Right kidney (tissue), 1 donor: ENCODE measurements at regions not wholly inside any gene's neighbourhood (a gene's known extent, or its start where the extent isn't known, plus 50 kb on each side); places are given as distances from the start of the nearest gene placed in this dataset.

Experiments used
- DNase-seq: peaks from one replicate; pipeline ENCODE4 v3.0.0-alpha.2; 2016

GRCh38 chr15:26374806-26375205, 398.1 kb downstream of the GABRB3 start:
- no peak for DNase-seq

GRCh38 chr15:26372706-26373105, 400.2 kb downstream of the GABRB3 start:
- no peak for DNase-seq

GRCh38 chr15:26365077-26365476, 407.8 kb downstream of the GABRB3 start:
- no peak for DNase-seq

- no peak for DNase-seq
Measured at GRCh38 chr15:26359855-26360254, 413.0 kb downstream of the GABRB3 start.

- DNase-seq, result no peak
Measured at GRCh38 chr15:26358708-26359107, 414.2 kb downstream of the GABRB3 start.

GRCh38 chr15:26357653-26358052, 415.2 kb downstream of the GABRB3 start:
- DNase-seq, result no peak

- no peak for DNase-seq
Measured at GRCh38 chr15:26355472-26356074, 417.3 kb downstream of the GABRB3 start.

- DNase-seq, result no peak
Measured at GRCh38 chr15:26352909-26353308, 420.0 kb downstream of the GABRB3 start.

- DNase-seq, result no peak
Measured at GRCh38 chr15:26352406-26352805, 420.5 kb downstream of the GABRB3 start.

- no peak for DNase-seq
Measured at GRCh38 chr15:26325495-26325894, 447.4 kb downstream of the GABRB3 start.

- no peak for DNase-seq
Measured at GRCh38 chr15:26323566-26323965, 449.3 kb downstream of the GABRB3 start.

- no peak for DNase-seq
Measured at GRCh38 chr15:26318689-26319088, 454.2 kb downstream of the GABRB3 start.

- DNase-seq, result no peak
Measured at GRCh38 chr15:26314577-26314976, 451.4 kb upstream of the ATP10A start.

- no peak for DNase-seq
Measured at GRCh38 chr15:26311710-26312236, 448.6 kb upstream of the ATP10A start.

GRCh38 chr15:26298659-26299170, 435.6 kb upstream of the ATP10A start:
- DNase-seq, result no peak

GRCh38 chr15:26298010-26298658, 435.0 kb upstream of the ATP10A start:
- no peak for DNase-seq

GRCh38 chr15:26295336-26296085, 432.4 kb upstream of the ATP10A start:
- no peak for DNase-seq

GRCh38 chr15:26294059-26294689, 431.0 kb upstream of the ATP10A start:
- no peak for DNase-seq

- DNase-seq, result no peak
Measured at GRCh38 chr15:26287381-26287780, 424.3 kb upstream of the ATP10A start.

- no peak for DNase-seq
Measured at GRCh38 chr15:26280281-26280680, 417.2 kb upstream of the ATP10A start.

- no peak for DNase-seq
Measured at GRCh38 chr15:26261966-26262365, 398.8 kb upstream of the ATP10A start.

GRCh38 chr15:26261413-26261812, 398.3 kb upstream of the ATP10A start:
- no peak for DNase-seq
